Inflammatory macrophage treated with lipopolysaccharide for 4 hours (primary cell): ENCODE measurements at regions not wholly inside any gene's neighbourhood (a gene's known extent, or its start where the extent isn't known, plus 50 kb on each side); places are given as distances from the start of the nearest gene placed in this dataset.

Source experiments
- DNase-seq: peaks from one replicate; pipeline ENCODE4 v3.0.0-alpha.2; 2020

DNA sequence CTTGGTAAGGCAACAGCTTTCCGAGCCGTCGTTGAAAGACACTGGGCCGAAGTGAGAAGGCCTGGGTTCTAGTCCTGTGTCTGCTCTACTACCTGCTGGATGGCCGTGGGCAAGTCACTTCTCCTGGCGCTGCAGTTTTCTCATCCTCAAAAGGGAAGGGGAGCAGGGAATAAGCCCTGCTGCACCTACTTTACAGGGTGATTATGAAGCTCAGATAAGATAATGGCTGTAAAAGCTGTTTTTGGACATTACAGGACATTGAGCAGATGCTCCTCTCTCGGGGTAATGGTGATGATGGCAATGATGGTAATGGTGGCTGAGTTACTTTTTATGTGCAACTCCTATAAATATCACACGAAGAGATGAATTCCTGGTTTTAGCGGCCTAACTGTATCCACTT lies 152.6 kb downstream of the FAM43A start:
- no peak for DNase-seq

DNA sequence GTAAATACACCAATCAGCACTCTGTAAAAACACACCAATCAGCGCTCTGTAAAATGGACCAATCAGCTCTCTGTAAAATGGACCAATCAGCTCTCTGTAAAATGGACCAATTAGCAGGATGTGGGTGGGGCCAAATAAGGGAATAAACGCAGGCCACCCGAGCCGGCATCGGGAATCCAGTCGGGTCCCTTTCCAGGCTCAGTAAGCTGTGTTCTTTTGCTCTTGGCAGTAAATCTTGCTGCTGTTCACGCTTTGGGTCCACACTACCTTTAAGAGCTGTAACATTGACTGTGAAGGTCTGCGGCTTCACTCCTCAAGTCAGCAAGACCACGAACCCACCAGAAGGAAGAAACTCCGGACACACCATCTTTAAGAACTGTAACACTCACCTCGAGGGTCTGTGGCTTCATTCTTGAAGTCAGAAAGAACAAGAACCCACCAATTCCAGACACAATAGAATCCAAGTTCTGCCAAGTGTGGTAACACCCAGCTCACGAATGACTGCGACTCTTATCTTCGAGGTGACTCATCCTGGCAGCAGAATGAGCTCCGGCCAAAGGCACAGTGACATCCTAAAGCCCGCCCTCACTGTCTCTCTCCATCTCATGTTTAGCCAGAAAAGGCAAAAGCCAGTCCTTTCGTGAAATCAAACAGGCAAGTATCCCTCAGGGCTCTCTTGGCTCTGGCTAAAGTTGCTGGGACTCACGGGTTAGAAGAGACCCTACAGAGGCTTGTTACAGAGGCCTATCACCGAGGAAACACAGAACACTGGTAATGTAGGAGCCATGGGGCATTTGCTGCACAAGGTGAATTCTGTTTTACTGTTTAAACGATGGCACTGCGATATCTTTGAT lies 155.2 kb downstream of the FAM43A start:
- no peak for DNase-seq

GRCh38 chr3:194841515-194841841 lies 155.8 kb downstream of the FAM43A start:
- DNase-seq: no peak

- DNase-seq: peak; percentile 77
Observed at GRCh38 chr3:194843556-194843955, 157.9 kb downstream of the FAM43A start.

DNA sequence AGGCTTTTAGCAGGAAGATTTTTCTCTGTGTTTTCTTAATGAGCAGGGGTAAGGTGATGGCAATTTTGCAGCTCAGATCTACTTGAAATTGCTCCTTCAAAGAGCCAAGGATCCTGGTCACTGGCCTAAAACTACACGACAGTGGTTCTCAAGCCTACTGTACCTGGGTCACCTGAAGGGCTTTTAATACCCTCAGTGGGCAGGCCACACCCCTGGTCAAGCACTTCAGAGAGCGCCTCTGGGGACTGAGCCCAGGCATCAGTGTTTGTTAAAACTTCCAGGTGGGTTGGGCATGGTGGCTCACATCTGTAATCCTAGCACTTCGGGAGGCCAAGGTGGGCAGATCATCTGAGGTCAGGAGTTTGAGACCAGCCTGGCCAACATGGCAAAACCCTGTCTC lies 158.4 kb downstream of the FAM43A start:
- no peak for DNase-seq

GRCh38 chr3:194849166-194849875 lies 163.6 kb downstream of the FAM43A start:
- no peak for DNase-seq

DNA sequence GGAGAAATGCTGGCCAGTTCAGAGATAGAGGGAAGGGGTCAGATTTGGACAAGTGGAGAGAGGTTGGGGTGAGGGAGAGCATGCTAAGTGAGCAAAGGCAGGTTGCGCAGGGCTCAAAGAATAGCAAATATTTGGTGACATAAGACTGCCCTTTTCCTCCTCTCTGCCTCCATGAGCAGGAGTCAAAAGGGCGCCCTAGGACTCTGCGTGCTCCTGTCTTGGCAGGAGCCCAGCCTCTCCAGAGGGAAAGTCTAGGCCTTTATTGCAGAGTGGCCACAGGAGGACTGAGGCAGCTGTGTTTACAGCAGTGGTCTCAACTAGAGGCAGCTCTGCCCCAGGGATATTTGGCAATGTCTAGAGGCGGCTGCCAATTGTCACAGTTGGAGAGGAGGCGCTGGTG lies 165.6 kb downstream of the FAM43A start:
- DNase-seq: no peak

GRCh38 chr3:194851941-194852340 lies 166.3 kb downstream of the FAM43A start:
- DNase-seq: no peak

- no peak for DNase-seq
Observed at GRCh38 chr3:194852345-194852744, 166.7 kb downstream of the FAM43A start.

- DNase-seq: no peak
Observed at GRCh38 chr3:194852831-194853508, 167.3 kb downstream of the FAM43A start.

DNA sequence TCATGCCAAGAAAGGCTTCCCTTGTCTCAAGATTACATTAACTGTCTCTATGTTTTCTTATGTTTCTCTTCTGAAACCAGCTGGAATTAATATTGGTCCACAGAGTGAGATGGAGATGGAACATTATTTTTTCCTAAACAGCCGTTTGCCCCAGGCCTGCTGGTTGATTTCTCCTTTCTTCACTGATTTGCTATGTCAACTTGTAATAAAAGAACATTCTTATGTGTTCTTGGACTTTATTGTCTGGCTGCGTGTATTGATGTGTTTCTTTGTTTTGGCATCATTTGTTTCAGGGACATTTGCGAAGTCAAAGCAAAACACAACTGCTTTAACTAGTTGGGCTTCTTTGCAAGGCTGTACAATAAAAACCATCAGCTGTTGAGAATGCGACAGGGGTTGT lies 168.5 kb downstream of the FAM43A start:
- DNase-seq: no peak

DNA sequence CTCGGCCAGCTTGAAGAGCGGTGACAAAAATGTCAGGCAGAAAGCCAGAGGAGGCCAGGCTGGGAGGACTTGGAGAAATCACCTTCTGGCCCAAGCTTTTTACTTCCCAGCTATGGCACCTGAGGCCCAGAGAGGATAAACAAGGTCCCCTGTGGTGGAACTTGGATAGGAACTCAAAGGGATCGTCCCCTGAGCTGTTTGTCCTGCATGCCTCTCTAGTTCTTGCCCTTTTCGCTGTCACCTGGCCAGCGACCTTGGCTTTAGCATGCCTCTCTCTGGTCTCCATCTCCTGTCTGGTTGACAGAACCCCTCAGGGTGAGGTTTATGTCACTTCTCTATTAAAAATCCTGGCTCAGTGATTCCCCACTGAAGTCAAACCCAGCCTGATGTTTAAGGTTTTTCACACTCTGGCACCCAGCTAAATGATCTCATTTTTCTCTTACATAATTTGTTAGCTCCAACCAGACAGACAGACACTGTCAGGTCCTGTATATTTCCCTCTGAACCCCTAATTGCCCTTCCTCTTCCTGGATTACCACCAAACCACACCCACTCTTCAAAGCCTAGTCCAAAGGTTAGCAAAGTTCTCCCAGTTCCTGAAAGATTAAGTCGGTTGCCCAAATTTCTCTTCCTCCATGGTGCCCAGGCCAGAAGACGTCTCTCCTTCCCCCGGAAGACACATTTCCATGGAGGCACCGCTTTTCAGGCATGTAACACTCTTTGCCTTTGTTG lies 169.1 kb downstream of the FAM43A start:
- peak; percentile 75 for DNase-seq

GRCh38 chr3:194856296-194856695 lies 170.6 kb downstream of the FAM43A start:
- no peak for DNase-seq

- DNase-seq: no peak
Observed at GRCh38 chr3:194857469-194858113, 171.9 kb downstream of the FAM43A start.

GRCh38 chr3:194858382-194858781 lies 172.7 kb downstream of the FAM43A start:
- no peak for DNase-seq

DNA sequence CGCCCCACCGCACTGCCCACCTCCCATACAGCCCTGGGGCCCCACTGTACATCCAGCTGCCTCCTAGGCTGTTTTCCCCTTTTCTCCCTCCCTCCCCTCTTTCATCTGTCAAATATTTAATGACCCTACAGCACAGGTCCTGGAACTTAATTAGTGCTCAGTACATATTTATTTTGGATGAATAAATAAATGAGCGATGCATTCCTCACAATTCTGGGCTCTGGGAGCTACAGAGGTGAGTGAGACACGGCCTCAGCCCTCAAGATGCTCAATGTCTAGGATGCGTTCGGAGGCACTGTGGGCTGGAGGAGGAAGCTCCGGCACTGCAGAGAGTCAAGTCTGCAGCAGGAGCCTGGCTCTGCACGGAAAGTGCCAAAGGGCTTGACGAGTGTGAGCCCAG lies 175.0 kb downstream of the FAM43A start:
- no peak for DNase-seq

DNA sequence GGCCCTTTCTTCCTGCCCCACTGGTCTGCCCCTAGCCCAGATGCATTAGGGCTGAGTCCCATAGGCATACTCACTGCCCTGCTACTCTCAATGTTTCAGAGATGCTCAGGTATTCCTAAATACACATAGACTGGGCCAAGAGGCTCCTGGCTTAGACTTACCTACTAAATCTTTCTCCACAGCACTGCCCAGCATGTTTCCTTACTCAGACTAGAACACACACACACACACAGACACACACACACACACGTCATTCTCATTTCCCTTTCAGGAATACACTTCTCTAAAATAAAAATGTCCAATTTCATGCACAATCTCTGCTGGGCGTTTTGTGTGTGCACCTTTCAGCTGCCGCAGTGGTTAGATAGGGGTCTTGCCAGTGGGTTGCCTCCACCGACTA lies 175.7 kb downstream of the FAM43A start:
- peak; percentile 84 for DNase-seq

DNA sequence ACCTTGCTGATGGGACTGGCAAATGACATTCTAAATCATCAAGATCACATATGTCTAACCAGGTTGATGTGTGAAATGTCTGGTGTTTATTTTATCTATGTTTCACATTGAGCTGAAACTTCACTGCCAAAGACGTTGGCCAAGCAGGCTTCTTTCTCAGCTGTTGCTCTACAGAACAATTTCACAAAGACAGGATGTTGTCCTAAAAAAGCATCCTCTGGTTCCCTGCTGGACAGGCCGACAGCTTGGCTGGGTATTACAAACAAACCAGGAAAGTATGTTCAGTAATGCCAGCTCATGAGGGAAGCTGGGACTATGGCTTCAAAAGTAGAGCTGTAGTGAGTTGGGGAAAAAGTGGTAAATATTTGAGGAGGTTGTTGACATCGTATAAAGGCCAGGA lies 179.4 kb downstream of the FAM43A start:
- DNase-seq: no peak

- DNase-seq: peak; percentile 69
Observed at GRCh38 chr3:194865615-194866014, 179.9 kb downstream of the FAM43A start.

- peak; percentile 85 for DNase-seq
Observed at GRCh38 chr3:194866236-194866635, 180.6 kb downstream of the FAM43A start.

GRCh38 chr3:194867270-194867983 lies 181.7 kb downstream of the FAM43A start:
- DNase-seq: no peak

GRCh38 chr3:194868831-194869230 lies 183.1 kb downstream of the FAM43A start:
- DNase-seq: no peak
